ENCODE measurements at regions not wholly inside any gene's neighbourhood (a gene's known extent, or its start where the extent isn't known, plus 50 kb on each side); places are given as distances from the start of the nearest gene placed in this dataset.

GRCh38 chrX:9316096-9316495 lies 148.8 kb upstream of the TBL1X start:
- no peaks in the 10 kb centered on the region for H3K9me3 ChIP-seq (ENCODE audit: control insufficient read depth, insufficient read depth, low read depth, low read length)
- no peak overlapping the region for H3K4me3 ChIP-seq (ENCODE audit: low read depth, low read length)
- no peak overlapping the region for H3K9ac ChIP-seq (ENCODE audit: low read length)
- H3K36me3 ChIP-seq (ENCODE audit: control insufficient read depth, insufficient read depth, low read length) = no peaks in the 10 kb centered on the region
- H3K27me3 ChIP-seq (ENCODE audit: control insufficient read depth, insufficient read depth, low read length) = no peaks in the 10 kb centered on the region
- no peak overlapping the region for H3K27ac ChIP-seq (ENCODE audit: low read depth, low read length)
- H3K4me1 ChIP-seq (ENCODE audit: control insufficient read depth, insufficient read depth, low read length) = peaks cover 15% of the 10 kb centered on the region

GRCh38 chrX:9317176-9317575 lies 147.7 kb upstream of the TBL1X start:
- H3K9ac ChIP-seq (ENCODE audit: low read length) = no peak overlapping the region
- H3K9me3 ChIP-seq (ENCODE audit: control insufficient read depth, insufficient read depth, low read depth, low read length) = no peaks in the 10 kb centered on the region
- no peak overlapping the region for H3K27ac ChIP-seq (ENCODE audit: low read depth, low read length)
- H3K36me3 ChIP-seq (ENCODE audit: control insufficient read depth, insufficient read depth, low read length) = no peaks in the 10 kb centered on the region
- no peak overlapping the region for H3K4me3 ChIP-seq (ENCODE audit: low read depth, low read length)
- peaks cover 15% of the 10 kb centered on the region for H3K4me1 ChIP-seq (ENCODE audit: control insufficient read depth, insufficient read depth, low read length)
- no peaks in the 10 kb centered on the region for H3K27me3 ChIP-seq (ENCODE audit: control insufficient read depth, insufficient read depth, low read length)

- no peaks in the 10 kb centered on the region for H3K27me3 ChIP-seq (ENCODE audit: control insufficient read depth, insufficient read depth, low read length)
Measured at GRCh38 chrX:9318213-9318612, 146.6 kb upstream of the TBL1X start.

GRCh38 chrX:9318766-9319165 lies 146.1 kb upstream of the TBL1X start:
- Histone ChIP-seq H3K27ac (ENCODE audit: low read depth, low read length) (no peak overlapping the region), H3K36me3 (ENCODE audit: control insufficient read depth, insufficient read depth, low read length) (no peaks in the 10 kb centered on the region), H3K9ac (ENCODE audit: low read length) (no peak overlapping the region), H3K4me1 (ENCODE audit: control insufficient read depth, insufficient read depth, low read length) (peaks cover 15% of the 10 kb centered on the region), H3K9me3 (ENCODE audit: control insufficient read depth, insufficient read depth, low read depth, low read length) (no peaks in the 10 kb centered on the region), H3K4me3 (ENCODE audit: low read depth, low read length) (no peak overlapping the region), H3K27me3 (ENCODE audit: control insufficient read depth, insufficient read depth, low read length) (no peaks in the 10 kb centered on the region)

More at GRCh38 chrX:9318213-9318612, 146.6 kb upstream of the TBL1X start:
- no peaks in the 10 kb centered on the region for H3K36me3 ChIP-seq (ENCODE audit: control insufficient read depth, insufficient read depth, low read length)
- H3K27ac ChIP-seq (ENCODE audit: low read depth, low read length) = no peak overlapping the region
- peaks cover 15% of the 10 kb centered on the region for H3K4me1 ChIP-seq (ENCODE audit: control insufficient read depth, insufficient read depth, low read length)
- no peaks in the 10 kb centered on the region for H3K9me3 ChIP-seq (ENCODE audit: control insufficient read depth, insufficient read depth, low read depth, low read length)
- no peak overlapping the region for H3K9ac ChIP-seq (ENCODE audit: low read length)
- H3K4me3 ChIP-seq (ENCODE audit: low read depth, low read length) = no peak overlapping the region

GRCh38 chrX:9320940-9321339 lies 143.9 kb upstream of the TBL1X start:
- no peak overlapping the region for H3K9ac ChIP-seq (ENCODE audit: low read length)
- H3K36me3 ChIP-seq (ENCODE audit: control insufficient read depth, insufficient read depth, low read length) = no peaks in the 10 kb centered on the region
- H3K9me3 ChIP-seq (ENCODE audit: control insufficient read depth, insufficient read depth, low read depth, low read length) = peaks cover 2% of the 10 kb centered on the region; the same call in 1 of the 2 replicates
- peaks cover 15% of the 10 kb centered on the region for H3K4me1 ChIP-seq (ENCODE audit: control insufficient read depth, insufficient read depth, low read length)
- no peak overlapping the region for H3K27ac ChIP-seq (ENCODE audit: low read depth, low read length)
- H3K27me3 ChIP-seq (ENCODE audit: control insufficient read depth, insufficient read depth, low read length) = no peaks in the 10 kb centered on the region
- no peak overlapping the region for H3K4me3 ChIP-seq (ENCODE audit: low read depth, low read length)

- Histone ChIP-seq H3K4me1 (ENCODE audit: control insufficient read depth, insufficient read depth, low read length) (no peaks in the 10 kb centered on the region), H3K27ac (ENCODE audit: low read depth, low read length) (no peak overlapping the region), H3K27me3 (ENCODE audit: control insufficient read depth, insufficient read depth, low read length) (no peaks in the 10 kb centered on the region), H3K4me3 (ENCODE audit: low read depth, low read length) (no peak overlapping the region), H3K9me3 (ENCODE audit: control insufficient read depth, insufficient read depth, low read depth, low read length) (peaks cover 8% of the 10 kb centered on the region; the same call in 1 of the 2 replicates), H3K36me3 (ENCODE audit: control insufficient read depth, insufficient read depth, low read length) (no peaks in the 10 kb centered on the region), H3K9ac (ENCODE audit: low read length) (no peak overlapping the region)
Measured at GRCh38 chrX:9324676-9325075, 140.2 kb upstream of the TBL1X start.

- H3K9me3 ChIP-seq (ENCODE audit: control insufficient read depth, insufficient read depth, low read depth, low read length) = peaks cover 8% of the 10 kb centered on the region; the same call in 1 of the 2 replicates
- H3K9ac ChIP-seq (ENCODE audit: low read length) = no peak overlapping the region
- no peaks in the 10 kb centered on the region for H3K27me3 ChIP-seq (ENCODE audit: control insufficient read depth, insufficient read depth, low read length)
- H3K4me3 ChIP-seq (ENCODE audit: low read depth, low read length) = no peak overlapping the region
- H3K27ac ChIP-seq (ENCODE audit: low read depth, low read length) = no peak overlapping the region
- no peaks in the 10 kb centered on the region for H3K4me1 ChIP-seq (ENCODE audit: control insufficient read depth, insufficient read depth, low read length)
- no peaks in the 10 kb centered on the region for H3K36me3 ChIP-seq (ENCODE audit: control insufficient read depth, insufficient read depth, low read length)
Measured at GRCh38 chrX:9326369-9326768, 138.5 kb upstream of the TBL1X start.

GRCh38 chrX:9327086-9327746 lies 137.6 kb upstream of the TBL1X start:
- Histone ChIP-seq H3K4me3 (ENCODE audit: low read depth, low read length) (no peak overlapping the region), H3K27me3 (ENCODE audit: control insufficient read depth, insufficient read depth, low read length) (no peaks in the 10 kb centered on the region), H3K9me3 (ENCODE audit: control insufficient read depth, insufficient read depth, low read depth, low read length) (peaks cover 8% of the 10 kb centered on the region; the same call in 1 of the 2 replicates), H3K4me1 (ENCODE audit: control insufficient read depth, insufficient read depth, low read length) (no peaks in the 10 kb centered on the region), H3K27ac (ENCODE audit: low read depth, low read length) (no peak overlapping the region), H3K9ac (ENCODE audit: low read length) (no peak overlapping the region), H3K36me3 (ENCODE audit: control insufficient read depth, insufficient read depth, low read length) (no peaks in the 10 kb centered on the region)

- Histone ChIP-seq H3K4me1 (ENCODE audit: control insufficient read depth, insufficient read depth, low read length) (no peaks in the 10 kb centered on the region), H3K27me3 (ENCODE audit: control insufficient read depth, insufficient read depth, low read length) (no peaks in the 10 kb centered on the region), H3K9me3 (ENCODE audit: control insufficient read depth, insufficient read depth, low read depth, low read length) (peaks cover 8% of the 10 kb centered on the region; the same call in 1 of the 2 replicates), H3K36me3 (ENCODE audit: control insufficient read depth, insufficient read depth, low read length) (no peaks in the 10 kb centered on the region), H3K4me3 (ENCODE audit: low read depth, low read length) (no peak overlapping the region), H3K27ac (ENCODE audit: low read depth, low read length) (no peak overlapping the region), H3K9ac (ENCODE audit: low read length) (no peak overlapping the region)
Measured at GRCh38 chrX:9327747-9328145, 137.1 kb upstream of the TBL1X start.

- no peak overlapping the region for H3K9ac ChIP-seq (ENCODE audit: low read length)
- H3K9me3 ChIP-seq (ENCODE audit: control insufficient read depth, insufficient read depth, low read depth, low read length) = peaks cover 8% of the 10 kb centered on the region; the same call in 1 of the 2 replicates
- H3K36me3 ChIP-seq (ENCODE audit: control insufficient read depth, insufficient read depth, low read length) = no peaks in the 10 kb centered on the region
- no peaks in the 10 kb centered on the region for H3K4me1 ChIP-seq (ENCODE audit: control insufficient read depth, insufficient read depth, low read length)
- no peak overlapping the region for H3K4me3 ChIP-seq (ENCODE audit: low read depth, low read length)
- no peak overlapping the region for H3K27ac ChIP-seq (ENCODE audit: low read depth, low read length)
- no peaks in the 10 kb centered on the region for H3K27me3 ChIP-seq (ENCODE audit: control insufficient read depth, insufficient read depth, low read length)
Measured at GRCh38 chrX:9329056-9329455, 135.8 kb upstream of the TBL1X start.

GRCh38 chrX:9330249-9330982 lies 134.4 kb upstream of the TBL1X start:
- H3K36me3 ChIP-seq (ENCODE audit: control insufficient read depth, insufficient read depth, low read length) = no peaks in the 10 kb centered on the region
- H3K27me3 ChIP-seq (ENCODE audit: control insufficient read depth, insufficient read depth, low read length) = no peaks in the 10 kb centered on the region; the same call in 1 of the 2 replicates
- H3K9ac ChIP-seq (ENCODE audit: low read length) = no peak overlapping the region
- peaks cover 8% of the 10 kb centered on the region; the same call in 1 of the 2 replicates for H3K9me3 ChIP-seq (ENCODE audit: control insufficient read depth, insufficient read depth, low read depth, low read length)
- no peak overlapping the region for H3K27ac ChIP-seq (ENCODE audit: low read depth, low read length)
- H3K4me1 ChIP-seq (ENCODE audit: control insufficient read depth, insufficient read depth, low read length) = no peaks in the 10 kb centered on the region
- no peak overlapping the region for H3K4me3 ChIP-seq (ENCODE audit: low read depth, low read length)

All from HUES6 (cell line).